Gastrocnemius medialis (tissue), 4 donors: ENCODE measurements at regions not wholly inside any gene's neighbourhood (a gene's known extent, or its start where the extent isn't known, plus 50 kb on each side); places are given as distances from the start of the nearest gene placed in this dataset.
"Not testable (repeated sequence)": the region's sequence is repeated elsewhere in the genome, so short reads cannot be mapped to it uniquely, and the experiment has no call there.

Source experiments
- ATAC-seq, 2 donors: fragments of 150-250 bp; one replicate each; pipeline ENCODE4 v1.9.1; 2016
- DNase-seq, 2 donors: peaks; one replicate each; pipeline ENCODE4 v3.0.0-alpha.2; 2019
- H3K27ac ChIP-seq, 4 donors: fragments of 200-600 bp; sonication (generic); 1 replicate in 1 of 4; 2 replicates in 3 of 4; pipeline ENCODE4 v1.5.1; 2016 to 2018; ENCODE audit warnings: mild to moderate bottlenecking in 2 of 4, moderate library complexity in 1 of 4
- H3K27me3 ChIP-seq, 3 donors: fragments of 200-600 bp; sonication (generic) in 2 of 3; 1 replicate in 1 of 3; 2 replicates in 2 of 3; pipeline versions ENCODE4 v1.5.1 to v1.6.0; 2016 to 2019; ENCODE audit warnings: mild to moderate bottlenecking in 1 of 3, moderate library complexity in 1 of 3
- H3K36me3 ChIP-seq, 2 donors: fragments of 200-600 bp; sonication (generic) in 1 of 2; one replicate each; pipeline ENCODE4 v1.5.1; 2017 to 2018
- H3K4me1 ChIP-seq, 2 donors: fragments of 200-600 bp; sonication (generic) in 1 of 2; one replicate each; pipeline ENCODE4 v1.5.1; 2016 to 2017; ENCODE audit warnings: mild to moderate bottlenecking in 2 of 2
- H3K4me3 ChIP-seq, 4 donors: fragments of 200-600 bp; sonication (generic) in 3 of 4; 1 replicate in 1 of 4; 2 replicates in 3 of 4; pipeline ENCODE4 v1.5.1; 2016 to 2019; ENCODE audit warnings: mild to moderate bottlenecking in 2 of 4
- H3K9me3 ChIP-seq, 3 donors: fragments of 200-600 bp; sonication (generic) in 2 of 3; 1 replicate in 1 of 3; 2 replicates in 2 of 3; pipeline ENCODE4 v1.5.1; 2016 to 2019
- CTCF ChIP-seq, 5 experiments: fragments of 450-650 bp in 3 of 5; fragments of 200-600 bp in 2 of 5; sonication (generic) in 2 of 5; IDR thresholded peaks in 4 of 5; conservative IDR thresholded peaks in 1 of 5; 1 replicate in 4 of 5; 2 replicates in 1 of 5; pipeline ENCODE4 v1.5.1; 2016 to 2019; ENCODE audit warnings: antibody characterized with exemption in 5 of 5, mild to moderate bottlenecking in 3 of 5, moderate library complexity in 3 of 5
- POLR2A ChIP-seq, 2 donors: fragments of 450-650 bp; IDR thresholded peaks; one replicate each; pipeline ENCODE4 v1.6.1; 2017; ENCODE audit warnings: antibody characterized with exemption in 2 of 2, mild to moderate bottlenecking in 2 of 2, moderate library complexity in 2 of 2
- in situ Hi-C, 4 donors: fragments of 200-750 bp; cut with MboI; loops; one replicate each; pipeline versions ENCODE4 v1.15.0 to v1.8.0; 2017; ENCODE audit warnings: low sequenced_read_pairs in 4 of 4
- intact Hi-C: fragments of 100-400 bp; cut with DNase I; formaldehyde crosslinking; loops from one replicate; pipeline ENCODE4 v1.15.1; 2023; ENCODE audit warnings: low total_unique reads

GRCh38 chr17:30586818-30587595 is 109.8 kb downstream of the GOSR1 start:
- intact Hi-C loops: no loop called here
- no peaks in the 10 kb centered on the region for H3K27me3 ChIP-seq
- no peaks in the 10 kb centered on the region for H3K9me3 ChIP-seq
- ATAC-seq: no peak
- in situ Hi-C loops: no loop called here
- H3K27ac ChIP-seq: no peak overlapping the region
- no peak for DNase-seq
- no peak for TF ChIP-seq CTCF (IDR thresholded peaks at IDR 0.05 in 4 of 5, conservative IDR thresholded peaks at IDR 0.05 in 1 of 5)
- H3K36me3 ChIP-seq: no peaks in the 10 kb centered on the region
- H3K4me1 ChIP-seq: no peaks in the 10 kb centered on the region
- no peak overlapping the region for H3K4me3 ChIP-seq

GRCh38 chr17:30584810-30585209 is 107.6 kb downstream of the GOSR1 start:
- in situ Hi-C loops: no loop called here
- TF ChIP-seq CTCF (IDR thresholded peaks at IDR 0.05 in 4 of 5, conservative IDR thresholded peaks at IDR 0.05 in 1 of 5): no peak

GRCh38 chr17:30580916-30581315 is 103.7 kb downstream of the GOSR1 start:
- H3K9me3 ChIP-seq: no peaks in the 10 kb centered on the region
- DNase-seq (no peak), ATAC-seq (no peak)
- H3K36me3 ChIP-seq: no peaks in the 10 kb centered on the region
- no peak for TF ChIP-seq POLR2A (IDR thresholded peaks at IDR 0.05)
- no peak for TF ChIP-seq CTCF (IDR thresholded peaks at IDR 0.05 in 4 of 5, conservative IDR thresholded peaks at IDR 0.05 in 1 of 5)
- no peaks in the 10 kb centered on the region for H3K27me3 ChIP-seq
- in situ Hi-C loops (no loop called here), intact Hi-C loops (no loop called here)
- no peak overlapping the region for H3K4me3 ChIP-seq
- H3K27ac ChIP-seq: no peak overlapping the region
- H3K4me1 ChIP-seq: no peaks in the 10 kb centered on the region

More at GRCh38 chr17:30584810-30585209, 107.6 kb downstream of the GOSR1 start:
- H3K9me3 ChIP-seq: no peaks in the 10 kb centered on the region
- H3K4me3 ChIP-seq: no peak overlapping the region
- DNase-seq (no peak), ATAC-seq (no peak)
- no peaks in the 10 kb centered on the region for H3K27me3 ChIP-seq
- no peaks in the 10 kb centered on the region for H3K4me1 ChIP-seq
- H3K27ac ChIP-seq: no peak overlapping the region
- intact Hi-C loops: no loop called here
- no peaks in the 10 kb centered on the region for H3K36me3 ChIP-seq

- intact Hi-C loops (no loop called here), in situ Hi-C loops (no loop called here)
- H3K4me1 ChIP-seq: no peaks in the 10 kb centered on the region
- no peaks in the 10 kb centered on the region for H3K27me3 ChIP-seq
- ATAC-seq: no peak
- TF ChIP-seq CTCF (IDR thresholded peaks at IDR 0.05 in 4 of 5, conservative IDR thresholded peaks at IDR 0.05 in 1 of 5) (no peak), POLR2A (IDR thresholded peaks at IDR 0.05) (no peak)
- no peaks in the 10 kb centered on the region for H3K36me3 ChIP-seq
- H3K9me3 ChIP-seq: no peaks in the 10 kb centered on the region
- DNase-seq: no peak
- no peak overlapping the region for H3K4me3 ChIP-seq
- H3K27ac ChIP-seq: no peak overlapping the region
Observed at GRCh38 chr17:30579610-30580315, 102.6 kb downstream of the GOSR1 start.

GRCh38 chr17:30578015-30578717 is 101.0 kb downstream of the GOSR1 start:
- H3K36me3 ChIP-seq, in situ Hi-C loops, intact Hi-C loops, H3K4me1 ChIP-seq, H3K9me3 ChIP-seq, ATAC-seq, DNase-seq, H3K27me3 ChIP-seq, H3K4me3 ChIP-seq, H3K27ac ChIP-seq: not testable (repeated sequence)
